H1 (cell line): ENCODE measurements at regions not wholly inside any gene's neighbourhood (a gene's known extent, or its start where the extent isn't known, plus 50 kb on each side); places are given as distances from the start of the nearest gene placed in this dataset.

Source experiments
- GTF2F1 ChIP-seq: IDR thresholded peaks from 2 replicates; pipeline ENCODE4 v1.6.1; 2012; ENCODE audit warnings: low read depth, low read length, improper control_type of control experiment, borderline replicate concordance
- JUN ChIP-seq: IDR thresholded peaks from 2 replicates; pipeline ENCODE4 v1.6.1; 2011; ENCODE audit warnings: low read depth, mild to moderate bottlenecking, improper control_type of control experiment, low read length

DNA sequence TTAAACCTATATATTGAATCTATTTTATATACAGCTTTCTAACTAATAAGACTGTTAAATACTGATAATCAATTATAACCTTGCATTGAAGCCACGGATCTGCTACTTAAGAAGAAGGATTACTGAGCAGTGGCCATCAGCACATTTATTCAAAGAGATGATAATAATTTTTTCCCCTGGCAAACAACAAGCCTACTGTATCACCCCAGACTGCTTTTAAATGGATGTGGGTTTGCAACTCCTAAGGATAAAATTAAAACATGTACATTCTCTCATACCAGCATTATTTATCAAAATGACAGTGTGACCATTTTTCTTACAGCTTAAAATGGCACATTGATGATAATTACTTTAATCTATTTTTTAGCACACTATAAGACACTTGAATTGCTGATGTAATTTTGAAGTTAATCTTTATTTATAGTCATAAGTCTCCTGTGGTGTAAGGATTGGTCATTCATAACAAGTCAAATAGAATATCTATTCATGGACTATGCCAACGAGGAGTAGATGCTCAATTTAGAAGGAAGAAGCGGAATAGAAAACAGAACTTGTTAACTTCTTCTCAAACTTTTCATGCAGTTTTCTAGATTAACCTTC, 517.7 kb downstream of the METTL4 start (continued):
- TF ChIP-seq JUN (no peak), GTF2F1 (no peak)
- TF ChIP-seq, all 59 proteins: peak for 0
